Thyroid gland (tissue), 4 donors: ENCODE measurements at regions not wholly inside any gene's neighbourhood (a gene's known extent, or its start where the extent isn't known, plus 50 kb on each side); places are given as distances from the start of the nearest gene placed in this dataset.

Source experiments
- POLR2A ChIP-seq, 2 donors: fragments of 450-650 bp; IDR thresholded peaks; one replicate each; pipeline ENCODE4 v1.6.1; 2017; ENCODE audit warnings: antibody characterized with exemption in 2 of 2, mild to moderate bottlenecking in 2 of 2, moderate library complexity in 1 of 2
- TF ChIP-seq, protein P1 (sequence below), 6 experiments: fragments of 200-600 bp in 3 of 6; fragments of 450-650 bp in 3 of 6; sonication (generic) in 3 of 6; IDR thresholded peaks; one replicate each; pipeline ENCODE4 v1.5.1; 2016 to 2019; ENCODE audit warnings: antibody characterized with exemption in 6 of 6, mild to moderate bottlenecking in 2 of 6, inconsistent platforms in 1 of 6, moderate library complexity in 1 of 6

GRCh38 chr9:115799734-115800133, 353.9 kb upstream of the PAPPA start:
- TF ChIP-seq, protein P1, sequence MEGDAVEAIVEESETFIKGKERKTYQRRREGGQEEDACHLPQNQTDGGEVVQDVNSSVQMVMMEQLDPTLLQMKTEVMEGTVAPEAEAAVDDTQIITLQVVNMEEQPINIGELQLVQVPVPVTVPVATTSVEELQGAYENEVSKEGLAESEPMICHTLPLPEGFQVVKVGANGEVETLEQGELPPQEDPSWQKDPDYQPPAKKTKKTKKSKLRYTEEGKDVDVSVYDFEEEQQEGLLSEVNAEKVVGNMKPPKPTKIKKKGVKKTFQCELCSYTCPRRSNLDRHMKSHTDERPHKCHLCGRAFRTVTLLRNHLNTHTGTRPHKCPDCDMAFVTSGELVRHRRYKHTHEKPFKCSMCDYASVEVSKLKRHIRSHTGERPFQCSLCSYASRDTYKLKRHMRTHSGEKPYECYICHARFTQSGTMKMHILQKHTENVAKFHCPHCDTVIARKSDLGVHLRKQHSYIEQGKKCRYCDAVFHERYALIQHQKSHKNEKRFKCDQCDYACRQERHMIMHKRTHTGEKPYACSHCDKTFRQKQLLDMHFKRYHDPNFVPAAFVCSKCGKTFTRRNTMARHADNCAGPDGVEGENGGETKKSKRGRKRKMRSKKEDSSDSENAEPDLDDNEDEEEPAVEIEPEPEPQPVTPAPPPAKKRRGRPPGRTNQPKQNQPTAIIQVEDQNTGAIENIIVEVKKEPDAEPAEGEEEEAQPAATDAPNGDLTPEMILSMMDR (IDR thresholded peaks at IDR 0.05) = no peak
- TF ChIP-seq POLR2A (IDR thresholded peaks at IDR 0.05) = no peak
